ENCODE measurements at regions not wholly inside any gene's neighbourhood (a gene's known extent, or its start where the extent isn't known, plus 50 kb on each side); places are given as distances from the start of the nearest gene placed in this dataset.

DNA sequence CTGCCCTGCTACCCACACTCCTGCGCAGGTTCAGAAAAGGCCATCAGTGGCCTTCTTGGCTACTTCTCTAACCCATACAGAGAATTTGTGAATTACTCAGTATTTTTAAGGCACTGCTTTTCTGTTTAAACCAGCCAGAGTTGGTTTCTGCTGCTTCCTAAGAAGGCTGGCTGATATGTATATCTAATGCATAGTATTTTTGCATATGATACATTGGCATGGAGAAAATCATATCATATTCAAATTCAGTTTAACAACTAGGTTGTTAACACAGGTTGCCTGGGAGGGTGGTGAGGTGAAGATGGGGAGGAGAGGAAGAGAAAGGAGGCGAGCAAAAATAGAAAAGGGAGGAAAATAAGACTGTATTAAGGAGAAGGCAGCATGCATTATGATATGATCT lies 132.8 kb upstream of the ADPGK start:
- TF ChIP-seq CTCF (IDR thresholded peaks at IDR 0.05), result no peak
- H3K36me3 Mint-ChIP-seq (ENCODE audit: low read depth), result no peaks in the 10 kb centered on the region
- H3K9me3 Mint-ChIP-seq, result no peaks in the 10 kb centered on the region
- H3K4me3 Mint-ChIP-seq, result no peak overlapping the region
- H3K4me1 Mint-ChIP-seq, result no peaks in the 10 kb centered on the region
- DNase-seq, result no peak
- peaks cover 5% of the 10 kb centered on the region for H3K27me3 Mint-ChIP-seq (ENCODE audit: low read depth, poor library complexity)
- H3K27ac Mint-ChIP-seq, result peak overlapping the region; percentile 36

DNA sequence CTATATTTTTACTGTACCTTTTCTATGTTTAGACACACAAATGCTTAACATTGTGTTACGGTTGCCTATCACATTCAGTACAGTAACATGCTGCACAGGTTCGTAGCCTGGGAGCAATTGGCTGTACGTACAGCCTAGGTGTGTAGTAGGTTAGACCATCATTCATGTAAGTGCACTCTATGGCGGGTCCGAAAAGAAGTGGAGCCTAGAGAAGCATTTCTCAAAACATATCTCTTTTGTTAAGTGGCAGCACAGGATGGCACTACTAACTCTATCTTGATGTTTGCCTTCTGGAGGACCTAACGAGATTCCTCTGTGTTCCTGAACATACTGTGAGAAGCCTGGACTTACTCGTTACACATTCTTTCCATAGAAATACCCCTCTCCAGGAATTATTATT lies 132.3 kb upstream of the ADPGK start:
- H3K36me3 Mint-ChIP-seq (ENCODE audit: low read depth), result no peaks in the 10 kb centered on the region
- TF ChIP-seq CTCF (IDR thresholded peaks at IDR 0.05), result no peak
- no peak for DNase-seq
- H3K9me3 Mint-ChIP-seq, result no peaks in the 10 kb centered on the region
- H3K27ac Mint-ChIP-seq, result no peak overlapping the region
- no peak overlapping the region for H3K4me3 Mint-ChIP-seq
- H3K27me3 Mint-ChIP-seq (ENCODE audit: low read depth, poor library complexity), result peaks cover 5% of the 10 kb centered on the region
- H3K4me1 Mint-ChIP-seq, result no peaks in the 10 kb centered on the region

GRCh38 chr15:72912996-72913395 lies 129.4 kb upstream of the ADPGK start:
- H3K27ac Mint-ChIP-seq, result no peak overlapping the region
- H3K36me3 Mint-ChIP-seq (ENCODE audit: low read depth), result no peaks in the 10 kb centered on the region
- H3K4me3 Mint-ChIP-seq, result no peak overlapping the region
- DNase-seq, result no peak
- H3K27me3 Mint-ChIP-seq (ENCODE audit: low read depth, poor library complexity), result peaks cover 5% of the 10 kb centered on the region
- TF ChIP-seq CTCF (IDR thresholded peaks at IDR 0.05), result no peak
- no peaks in the 10 kb centered on the region for H3K9me3 Mint-ChIP-seq
- no peaks in the 10 kb centered on the region for H3K4me1 Mint-ChIP-seq

- DNase-seq, result no peak
- H3K9me3 Mint-ChIP-seq, result no peaks in the 10 kb centered on the region
- H3K27ac Mint-ChIP-seq, result no peak overlapping the region
- H3K4me1 Mint-ChIP-seq, result peaks cover 3% of the 10 kb centered on the region
- no peak for TF ChIP-seq CTCF (IDR thresholded peaks at IDR 0.05)
- no peak overlapping the region for H3K4me3 Mint-ChIP-seq
- no peaks in the 10 kb centered on the region for H3K36me3 Mint-ChIP-seq (ENCODE audit: low read depth)
- peaks cover 5% of the 10 kb centered on the region for H3K27me3 Mint-ChIP-seq (ENCODE audit: low read depth, poor library complexity)
Measured at GRCh38 chr15:72912121-72912520, 128.6 kb upstream of the ADPGK start.

- H3K4me3 Mint-ChIP-seq, result no peak overlapping the region
- H3K36me3 Mint-ChIP-seq (ENCODE audit: low read depth), result no peaks in the 10 kb centered on the region
- no peak for TF ChIP-seq CTCF (IDR thresholded peaks at IDR 0.05)
- H3K27ac Mint-ChIP-seq, result no peak overlapping the region
- H3K4me1 Mint-ChIP-seq, result peaks cover 3% of the 10 kb centered on the region
- DNase-seq, result no peak
- peaks cover 5% of the 10 kb centered on the region for H3K27me3 Mint-ChIP-seq (ENCODE audit: low read depth, poor library complexity)
- H3K9me3 Mint-ChIP-seq, result no peaks in the 10 kb centered on the region
Measured at GRCh38 chr15:72911626-72912025, 128.1 kb upstream of the ADPGK start.

DNA sequence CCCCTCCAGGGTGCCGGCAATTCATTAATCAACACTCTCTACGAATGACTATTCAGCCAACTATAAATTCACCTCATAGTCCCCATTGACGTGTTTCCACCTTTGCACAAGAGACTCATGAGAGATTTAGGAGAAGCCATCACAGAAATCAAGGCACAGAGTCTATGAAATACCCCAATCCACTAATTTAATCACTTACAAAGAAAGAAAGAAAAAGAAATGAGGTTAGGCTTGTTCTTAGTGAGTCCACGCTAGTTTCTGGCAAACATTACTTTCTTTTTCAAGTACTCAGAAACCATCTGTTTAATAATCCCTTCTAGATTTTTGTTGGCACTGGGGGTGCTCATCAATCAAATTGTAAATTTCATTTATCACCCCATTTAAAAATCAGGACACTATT lies 125.2 kb upstream of the ADPGK start:
- Mint-ChIP-seq H3K4me3 (no peak overlapping the region), H3K36me3 (ENCODE audit: low read depth) (no peaks in the 10 kb centered on the region), H3K4me1 (peaks cover 3% of the 10 kb centered on the region), H3K27ac (no peak overlapping the region), H3K9me3 (no peaks in the 10 kb centered on the region), H3K27me3 (ENCODE audit: low read depth, poor library complexity) (peaks cover 9% of the 10 kb centered on the region)
- no peak for TF ChIP-seq CTCF (IDR thresholded peaks at IDR 0.05)
- DNase-seq, result no peak

All from nephron progenitor cell (in vitro differentiated cells).